A549 (cell line): ENCODE measurements at regions not wholly inside any gene's neighbourhood (a gene's known extent, or its start where the extent isn't known, plus 50 kb on each side); places are given as distances from the start of the nearest gene placed in this dataset.

ENCODE experiments used
- CTCF ChIP-seq: fragments of >200 bp; sonication (Bioruptor Twin); formaldehyde crosslinking; IDR thresholded peaks from 3 replicates; pipeline ENCODE4 v1.5.1; 2016
- EHF ChIP-seq: fragments of 250-450 bp; sonication (Bioruptor Pico); IDR thresholded peaks from 2 replicates; pipeline ENCODE4 v1.5.0; 2020; ENCODE audit warnings: mild to moderate bottlenecking
- HMGXB4 ChIP-seq: fragments of 250-450 bp; sonication (Bioruptor Pico); IDR thresholded peaks from 2 replicates; pipeline ENCODE4 v1.5.0; 2021; ENCODE audit warnings: mild to moderate bottlenecking, moderate library complexity, borderline replicate concordance
- JUNB ChIP-seq: fragments of >200 bp; sonication (Bioruptor Twin); formaldehyde crosslinking; IDR thresholded peaks from 2 replicates; pipeline ENCODE4 v1.6.1; 2016
- MAX ChIP-seq: IDR thresholded peaks from 2 replicates; pipeline ENCODE4 v1.6.1; 2012
- POLR2AphosphoS2 ChIP-seq: conservative IDR thresholded peaks from 2 replicates; pipeline ENCODE4 v1.6.1; 2012; ENCODE audit warnings: low read length, improper control_type of control experiment, inconsistent platforms
- RARB ChIP-seq: fragments of 250-450 bp; sonication (Bioruptor Pico); IDR thresholded peaks from 2 replicates; pipeline ENCODE4 v1.8.0; 2021; ENCODE audit warnings: mild to moderate bottlenecking, moderate library complexity
- REST ChIP-seq: fragments of 200-600 bp; sonication (generic); IDR thresholded peaks from 2 replicates; pipeline ENCODE4 v1.6.1; 2016; ENCODE audit warnings: antibody characterized with exemption, mild to moderate bottlenecking, moderate library complexity
- SREBF2 ChIP-seq: fragments of 450-650 bp; IDR thresholded peaks from 2 replicates; pipeline ENCODE4 v1.6.1; 2014; ENCODE audit warnings: mild to moderate bottlenecking, moderate library complexity
- USF2 ChIP-seq: fragments of 450-650 bp; IDR thresholded peaks from 2 replicates; pipeline ENCODE4 v1.6.1; 2014; ENCODE audit warnings: antibody characterized with exemption
- ZFP36 ChIP-seq: fragments of 450-650 bp; IDR thresholded peaks from 2 replicates; pipeline ENCODE4 v1.6.1; 2014; ENCODE audit warnings: borderline replicate concordance; ENCODE audit not compliant: partially characterized antibody

- TF ChIP-seq USF2 (no peak), CTCF (no peak), HMGXB4 (CRISPR knock-in tag) (no peak), MAX (no peak), JUNB (no peak), SREBF2 (no peak), REST (no peak), POLR2AphosphoS2 (no peak), ZFP36 (no peak), EHF (no peak), RARB (CRISPR knock-in tag) (no peak)
Observed at GRCh38 chr3:33949074-33949473, 150.6 kb downstream of the PDCD6IP start.
